ENCODE measurements at regions not wholly inside any gene's neighbourhood (a gene's known extent, or its start where the extent isn't known, plus 50 kb on each side); places are given as distances from the start of the nearest gene placed in this dataset.

- no peak for TF ChIP-seq EZH2 (IDR thresholded peaks at IDR 0.05; ENCODE audit: low read depth, unreplicated experiment)
- TF ChIP-seq CTCF (conservative IDR thresholded peaks at IDR 0.05; ENCODE audit: low read depth in 2 of 2) = no peak
- TF ChIP-seq EZH2phosphoT487 (IDR thresholded peaks at IDR 0.05; ENCODE audit: unreplicated experiment) = no peak
- no peak for TF ChIP-seq REST (IDR thresholded peaks at IDR 0.05; ENCODE audit: unreplicated experiment)
- TF ChIP-seq POLR2AphosphoS5 (IDR thresholded peaks at IDR 0.05; ENCODE audit: low read depth) = no peak
- TF ChIP-seq ZNF462 (CRISPR knock-in tag; IDR thresholded peaks at IDR 0.05) = no peak
- TF ChIP-seq NANOG (IDR thresholded peaks at IDR 0.05; ENCODE audit: borderline replicate concordance) = no peak
- no peak for TF ChIP-seq JUNB (IDR thresholded peaks at IDR 0.05; ENCODE audit: unreplicated experiment)
Measured at GRCh38 chr10:120998782-120999285, 147.7 kb downstream of the WDR11 start.

Measured in GM23338 (cell line).